ENCODE measurements at regions not wholly inside any gene's neighbourhood (a gene's known extent, or its start where the extent isn't known, plus 50 kb on each side); places are given as distances from the start of the nearest gene placed in this dataset.

GRCh38 chr20:23142162-23143050 lies 56.3 kb upstream of the CD93 start (continued):
- TF ChIP-seq E4F1 (CRISPR knock-in tag; IDR thresholded peaks at IDR 0.05; ENCODE audit: borderline replicate concordance) = no peak

- no TSS peak for BruUV-seq (replicated peaks)
- POLR2A ChIA-PET = interaction anchor here (0.7 to 5.9 kb wide), 3 partner anchors 8 to 32 kb away, joined by 4 to 35 read pairs (median 7); no protein-coding TSS in a partner anchor
- TF ChIP-seq ZNF644 (tag; IDR thresholded peaks at IDR 0.05; ENCODE audit: low read depth) (0 out of 2 replicates have a peak, but pooled peaks have one; percentile 22), POLR2AphosphoS2 (IDR thresholded peaks at IDR 0.05; ENCODE audit: low read length) (no peak), CBFA2T2 (conservative IDR thresholded peaks at IDR 0.05) (0 out of 2 replicates have a peak, but pooled peaks have one; percentile 11), FOXA3 (CRISPR knock-in tag; conservative IDR thresholded peaks at IDR 0.05 in 1 of 2, IDR thresholded peaks at IDR 0.05 in 1 of 2) (no peak), ZNF175 (CRISPR knock-in tag; IDR thresholded peaks at IDR 0.05; ENCODE audit: low read depth) (0 out of 2 replicates have a peak, but pooled peaks have one; percentile 5), MYC (IDR thresholded peaks at IDR 0.05; ENCODE audit: low read depth, low read length) (no peak), MYC (CRISPR knock-in tag; IDR thresholded peaks at IDR 0.05; ENCODE audit: borderline replicate concordance, low read depth) (no peak)
- intact Hi-C loops (cut with micrococcal nuclease) (no loop called here), in situ Hi-C loops (cut with MboI) (no loop called here)
- H3K9me3 ChIP-seq (replicated peaks; ENCODE audit: control insufficient read depth, insufficient read depth, low read depth, low read length) = no peaks in the 10 kb centered on the region
- H3K9me1 ChIP-seq (ENCODE audit: control insufficient read depth, insufficient read depth, low read length) = no peaks in the 10 kb centered on the region
- WGBS (ENCODE audit: insufficient coverage, low coverage, missing lambda C conversion rate) = 47% methylated on average over 10 of the region's 10 CpGs
- no peaks in the 10 kb centered on the region for H3K79me2 ChIP-seq (ENCODE audit: control insufficient read depth, insufficient read depth, low read length)
- DNase-seq (ENCODE audit: extremely low read depth in 1 of 4, low spot score in 3 of 4) = no peak
- no peak overlapping the region for H3K4me2 ChIP-seq (ENCODE audit: insufficient read depth, low read length)
- H3K4me1 ChIP-seq (replicated peaks in 1 of 2; ENCODE audit: control insufficient read depth in 2 of 2, insufficient read depth in 2 of 2, low read length in 2 of 2) = peaks cover 54 to 92% of the 10 kb centered on the region in 2 experiments
- no peaks in the 10 kb centered on the region for H3K27me3 ChIP-seq (ENCODE audit: control insufficient read depth in 2 of 2, insufficient read depth in 2 of 2, low read length in 2 of 2)
- H3K27ac ChIP-seq (ENCODE audit: extremely low read depth, low read depth, low read length) = peak overlapping the region; percentile 82; the same call in 2 of the 3 replicates
- no peaks in the 10 kb centered on the region for H3K36me3 ChIP-seq (ENCODE audit: control insufficient read depth, insufficient read depth, low read length)
- no peak for FAIRE-seq
- no peak overlapping the region for H3K4me3 ChIP-seq
- H2AFZ ChIP-seq (ENCODE audit: low read depth, low read length) = peak overlapping the region; percentile 65
- H3K9ac ChIP-seq (ENCODE audit: insufficient read depth in 1 of 2, low read depth in 2 of 2, low read length in 2 of 2) = peak overlapping the region in 1 of 2 experiments; percentile 87; a peak in 1 of 4 replicates
- no peaks in the 10 kb centered on the region for H4K20me1 ChIP-seq (replicated peaks; ENCODE audit: control insufficient read depth, insufficient read depth, low read length)
- no peak for ATAC-seq
- CTCF ChIA-PET (ENCODE audit: low intra/inter-chr PET ratio) = no interaction called here
Observed at GRCh38 chr20:23141450-23142161, 55.5 kb upstream of the CD93 start.
